ENCODE measurements at regions not wholly inside any gene's neighbourhood (a gene's known extent, or its start where the extent isn't known, plus 50 kb on each side); places are given as distances from the start of the nearest gene placed in this dataset.

GRCh38 chr5:173795601-173796000, 92.5 kb upstream of the CPEB4 start:
- TF ChIP-seq CTCF (IDR thresholded peaks at IDR 0.05) (no peak), EP300 (IDR thresholded peaks at IDR 0.05) (no peak), POLR2A (IDR thresholded peaks at IDR 0.05) (no peak), POLR2AphosphoS5 (IDR thresholded peaks at IDR 0.05) (no peak)
